Neural crest cell (in vitro differentiated cells): ENCODE measurements at regions not wholly inside any gene's neighbourhood (a gene's known extent, or its start where the extent isn't known, plus 50 kb on each side); places are given as distances from the start of the nearest gene placed in this dataset.
"Not testable (repeated sequence)": the region's sequence is repeated elsewhere in the genome, so short reads cannot be mapped to it uniquely, and the experiment has no call there.

Experiments used
- DNase-seq: peaks from one replicate; pipeline ENCODE4 v3.0.0; 2021; ENCODE audit warnings: low read depth, mixed read lengths, low spot score
- H3K27ac Mint-ChIP-seq: one replicate; pipeline ENCODE4 v1.8.0; 2021; ENCODE audit warnings: mild to moderate bottlenecking, mixed read lengths; ENCODE audit not compliant: unreplicated experiment
- H3K27me3 Mint-ChIP-seq: 2 replicates; pipeline ENCODE4 v1.8.0; 2021; ENCODE audit warnings: low read depth, mild to moderate bottlenecking, mixed read lengths
- H3K36me3 Mint-ChIP-seq: 2 replicates; pipeline ENCODE4 v1.8.0; 2021; ENCODE audit warnings: low read depth, mild to moderate bottlenecking, mixed read lengths
- H3K4me1 Mint-ChIP-seq: 2 replicates; pipeline ENCODE4 v1.8.0; 2021; ENCODE audit warnings: mixed read lengths
- H3K4me3 Mint-ChIP-seq: one replicate; pipeline ENCODE4 v1.8.0; 2021; ENCODE audit warnings: mild to moderate bottlenecking, mixed read lengths
- H3K9me3 Mint-ChIP-seq: 2 replicates; pipeline ENCODE4 v1.8.0; 2021; ENCODE audit warnings: mixed read lengths
- CTCF ChIP-seq: fragments of 200-600 bp; sonication (generic); conservative IDR thresholded peaks from 2 replicates; pipeline ENCODE4 v1.5.0; 2021; ENCODE audit warnings: antibody characterized with exemption, mild to moderate bottlenecking

- Mint-ChIP-seq H3K9me3 (peaks cover 2% of the 10 kb centered on the region), H3K4me1 (no peaks in the 10 kb centered on the region), H3K36me3 (no peaks in the 10 kb centered on the region), H3K27ac (no peak overlapping the region), H3K27me3 (no peaks in the 10 kb centered on the region), H3K4me3 (no peak overlapping the region)
- no peak for DNase-seq
- TF ChIP-seq CTCF, result no peak
Observed at GRCh38 chr18:73365018-73365417, 497.2 kb upstream of the NETO1 start.

- Mint-ChIP-seq H3K27ac (no peak overlapping the region), H3K9me3 (peaks cover 3% of the 10 kb centered on the region), H3K4me1 (no peaks in the 10 kb centered on the region), H3K4me3 (no peak overlapping the region), H3K36me3 (no peaks in the 10 kb centered on the region), H3K27me3 (no peaks in the 10 kb centered on the region)
- DNase-seq, result no peak
- no peak for TF ChIP-seq CTCF
Observed at GRCh38 chr18:73355121-73355520, 487.3 kb upstream of the NETO1 start.

- H3K4me1 Mint-ChIP-seq, result no peaks in the 10 kb centered on the region
- H3K27me3 Mint-ChIP-seq, result no peaks in the 10 kb centered on the region
- no peak for TF ChIP-seq CTCF
- no peaks in the 10 kb centered on the region for H3K9me3 Mint-ChIP-seq
- no peaks in the 10 kb centered on the region for H3K36me3 Mint-ChIP-seq
- DNase-seq, result no peak
- no peak overlapping the region for H3K4me3 Mint-ChIP-seq
- H3K27ac Mint-ChIP-seq, result no peak overlapping the region
Observed at GRCh38 chr18:73352546-73352945, 484.8 kb upstream of the NETO1 start.

GRCh38 chr18:73340135-73340977 is 472.6 kb upstream of the NETO1 start:
- no peak overlapping the region for H3K4me3 Mint-ChIP-seq
- H3K9me3 Mint-ChIP-seq, result no peaks in the 10 kb centered on the region
- H3K36me3 Mint-ChIP-seq, result no peaks in the 10 kb centered on the region
- H3K27ac Mint-ChIP-seq, result no peak overlapping the region
- H3K4me1 Mint-ChIP-seq, result no peaks in the 10 kb centered on the region
- DNase-seq, result no peak
- H3K27me3 Mint-ChIP-seq, result no peaks in the 10 kb centered on the region
- TF ChIP-seq CTCF, result no peak

- Mint-ChIP-seq H3K27me3 (no peaks in the 10 kb centered on the region), H3K27ac (no peak overlapping the region), H3K4me1 (no peaks in the 10 kb centered on the region), H3K36me3 (no peaks in the 10 kb centered on the region), H3K4me3 (no peak overlapping the region), H3K9me3 (no peaks in the 10 kb centered on the region)
- DNase-seq, result no peak
- no peak for TF ChIP-seq CTCF
Observed at GRCh38 chr18:73331212-73331772, 463.5 kb upstream of the NETO1 start.

GRCh38 chr18:73330106-73330505 is 462.3 kb upstream of the NETO1 start:
- H3K27me3 Mint-ChIP-seq, H3K27ac Mint-ChIP-seq, DNase-seq: not testable (repeated sequence)

GRCh38 chr18:73324187-73324831 is 456.5 kb upstream of the NETO1 start:
- H3K27me3 Mint-ChIP-seq, H3K4me3 Mint-ChIP-seq, DNase-seq, H3K27ac Mint-ChIP-seq, H3K36me3 Mint-ChIP-seq, H3K9me3 Mint-ChIP-seq, H3K4me1 Mint-ChIP-seq: not testable (repeated sequence)

More at GRCh38 chr18:73330106-73330505, 462.3 kb upstream of the NETO1 start:
- H3K9me3 Mint-ChIP-seq, H3K36me3 Mint-ChIP-seq, H3K4me1 Mint-ChIP-seq, H3K4me3 Mint-ChIP-seq: not testable (repeated sequence)
